ENCODE measurements at regions not wholly inside any gene's neighbourhood (a gene's known extent, or its start where the extent isn't known, plus 50 kb on each side); places are given as distances from the start of the nearest gene placed in this dataset.

- no peaks in the 10 kb centered on the region for H3K27me3 ChIP-seq
- no peak for TF ChIP-seq Cebpa-rat (IDR thresholded peaks at IDR 0.05)
- H3K4me3 ChIP-seq: no peak overlapping the region
- no peaks in the 10 kb centered on the region for H4K20me1 ChIP-seq
- no peak overlapping the region for H3K27ac ChIP-seq
- no peaks in the 10 kb centered on the region for H3K4me1 ChIP-seq
- no peaks in the 10 kb centered on the region for H3K9me3 ChIP-seq
- H3K36me3 ChIP-seq: no peaks in the 10 kb centered on the region
- no peak overlapping the region for H3K4me2 ChIP-seq
- H3K9ac ChIP-seq: no peak overlapping the region
Observed at GRCh38 chr17:71902894-71903506, 217.8 kb upstream of the SOX9 start.

DNA sequence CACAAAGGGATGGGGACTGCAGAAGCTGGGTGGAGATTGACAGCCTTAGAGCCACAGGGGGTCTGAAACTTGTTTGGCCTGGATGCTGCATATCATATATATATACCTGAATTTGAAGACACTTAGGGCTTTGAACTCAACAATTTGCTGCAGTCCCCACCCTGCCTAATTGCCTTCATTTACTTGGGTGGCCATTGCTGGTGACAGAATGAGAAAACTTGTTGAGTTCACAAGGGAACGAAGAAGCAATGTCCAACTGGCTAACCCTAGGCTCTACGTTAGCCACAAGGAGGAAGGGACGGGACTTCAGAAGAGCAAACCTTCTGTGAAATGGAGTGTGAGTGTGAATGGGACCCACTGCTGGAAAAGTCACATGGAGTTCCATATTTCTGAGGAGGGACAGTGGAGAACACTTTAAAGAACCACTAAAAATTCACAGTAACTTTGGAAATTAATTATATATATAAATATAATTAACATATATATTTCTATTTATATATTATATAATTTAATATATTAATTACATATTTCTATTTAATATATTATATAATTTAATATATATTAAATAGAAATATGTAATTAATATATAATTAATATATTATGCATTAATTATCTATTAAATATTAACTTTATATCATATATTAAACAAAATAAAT, 215.3 kb upstream of the SOX9 start:
- Histone ChIP-seq H3K4me2 (no peak overlapping the region), H3K9me3 (no peaks in the 10 kb centered on the region), H3K27me3 (no peaks in the 10 kb centered on the region), H3K27ac (no peak overlapping the region), H3K36me3 (no peaks in the 10 kb centered on the region), H3K4me1 (no peaks in the 10 kb centered on the region), H3K9ac (no peak overlapping the region), H3K4me3 (no peak overlapping the region), H4K20me1 (no peaks in the 10 kb centered on the region)
- no peak for TF ChIP-seq Cebpa-rat (IDR thresholded peaks at IDR 0.05)

DNA sequence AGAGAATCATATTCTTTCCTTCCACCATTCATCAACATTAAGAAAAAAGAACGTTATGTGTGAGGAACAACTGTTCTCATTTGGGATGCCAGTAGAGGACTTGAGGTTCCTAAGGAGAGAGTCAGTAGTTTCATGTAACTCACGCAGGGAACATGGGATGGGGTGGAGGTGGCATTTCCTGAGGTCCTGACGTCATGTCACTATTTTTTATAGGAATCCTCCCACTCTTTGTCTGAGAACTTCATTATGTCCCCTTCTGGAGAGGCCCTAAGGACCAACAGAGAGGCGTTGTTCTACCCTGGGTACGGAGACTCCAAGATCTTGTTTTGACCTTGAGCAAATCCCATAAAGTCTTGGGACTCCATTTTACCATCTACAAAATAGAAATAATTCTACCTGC, 211.7 kb upstream of the SOX9 start:
- Histone ChIP-seq H3K36me3 (no peaks in the 10 kb centered on the region), H3K27me3 (no peaks in the 10 kb centered on the region), H4K20me1 (no peaks in the 10 kb centered on the region), H3K4me3 (no peak overlapping the region), H3K4me1 (no peaks in the 10 kb centered on the region), H3K27ac (no peak overlapping the region), H3K9me3 (no peaks in the 10 kb centered on the region), H3K9ac (no peak overlapping the region), H3K4me2 (no peak overlapping the region)
- no peak for TF ChIP-seq Cebpa-rat (IDR thresholded peaks at IDR 0.05)

- no peaks in the 10 kb centered on the region for H3K9me3 ChIP-seq
- TF ChIP-seq Cebpa-rat (IDR thresholded peaks at IDR 0.05): no peak
- no peak overlapping the region for H3K9ac ChIP-seq
- H3K27me3 ChIP-seq: no peaks in the 10 kb centered on the region
- H3K4me2 ChIP-seq: no peak overlapping the region
- H3K36me3 ChIP-seq: no peaks in the 10 kb centered on the region
- H4K20me1 ChIP-seq: no peaks in the 10 kb centered on the region
- H3K27ac ChIP-seq: no peak overlapping the region
- H3K4me3 ChIP-seq: no peak overlapping the region
- no peaks in the 10 kb centered on the region for H3K4me1 ChIP-seq
Observed at GRCh38 chr17:71910002-71910401, 210.8 kb upstream of the SOX9 start.

DNA sequence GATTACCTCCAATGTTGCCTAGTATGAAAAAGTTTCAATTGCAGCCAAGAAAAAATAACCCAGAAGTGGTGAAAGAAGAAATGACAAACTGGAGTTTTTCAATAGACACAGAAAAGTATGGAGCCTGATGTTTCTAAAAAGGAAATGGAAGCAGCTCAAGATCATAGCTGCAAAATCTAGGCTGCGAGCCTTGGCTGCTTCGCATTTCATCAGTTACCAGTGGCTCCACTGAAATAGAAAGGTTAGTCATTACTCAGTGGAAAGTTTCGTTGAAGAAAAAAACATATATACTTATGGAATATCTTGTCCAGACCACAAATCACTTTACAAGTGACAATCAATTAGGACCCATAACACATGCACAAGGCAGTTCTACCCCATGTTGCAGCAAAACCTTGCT, 206.8 kb upstream of the SOX9 start:
- Histone ChIP-seq H3K9ac (no peak overlapping the region), H3K4me2 (no peak overlapping the region), H3K27me3 (no peaks in the 10 kb centered on the region), H3K27ac (no peak overlapping the region), H3K4me1 (no peaks in the 10 kb centered on the region), H3K36me3 (no peaks in the 10 kb centered on the region), H4K20me1 (no peaks in the 10 kb centered on the region), H3K9me3 (no peaks in the 10 kb centered on the region), H3K4me3 (no peak overlapping the region)
- no peak for TF ChIP-seq Cebpa-rat (IDR thresholded peaks at IDR 0.05)

GRCh38 chr17:71914812-71915211, 206.0 kb upstream of the SOX9 start:
- H3K9ac ChIP-seq: no peak overlapping the region
- no peaks in the 10 kb centered on the region for H3K9me3 ChIP-seq
- H3K4me2 ChIP-seq: no peak overlapping the region
- H4K20me1 ChIP-seq: no peaks in the 10 kb centered on the region
- H3K4me1 ChIP-seq: no peaks in the 10 kb centered on the region
- no peak overlapping the region for H3K4me3 ChIP-seq
- no peaks in the 10 kb centered on the region for H3K27me3 ChIP-seq
- TF ChIP-seq Cebpa-rat (IDR thresholded peaks at IDR 0.05): no peak
- H3K36me3 ChIP-seq: no peaks in the 10 kb centered on the region
- no peak overlapping the region for H3K27ac ChIP-seq

DNA sequence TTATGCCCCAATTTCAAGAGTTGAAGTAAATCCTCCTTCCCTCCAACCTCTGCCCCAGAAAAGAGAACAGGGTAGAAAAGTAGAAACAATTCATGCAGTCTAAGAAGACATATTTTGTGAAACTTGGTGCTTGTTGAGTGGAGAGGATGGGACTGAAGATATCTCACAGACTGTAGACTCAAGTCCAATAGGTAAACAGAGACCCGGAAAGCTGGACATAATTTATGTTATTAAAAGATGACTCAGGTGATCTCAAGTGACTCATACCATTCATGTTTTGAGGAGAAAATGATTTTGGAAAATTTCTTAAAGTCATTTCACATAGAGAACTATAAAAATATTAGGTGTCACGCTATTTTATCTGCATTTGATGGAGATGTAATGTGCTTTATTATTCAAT, 203.1 kb upstream of the SOX9 start:
- H3K4me3 ChIP-seq: no peak overlapping the region
- H3K9ac ChIP-seq: no peak overlapping the region
- H3K27ac ChIP-seq: no peak overlapping the region
- no peaks in the 10 kb centered on the region for H3K4me1 ChIP-seq
- no peaks in the 10 kb centered on the region for H4K20me1 ChIP-seq
- no peaks in the 10 kb centered on the region for H3K36me3 ChIP-seq
- no peaks in the 10 kb centered on the region for H3K9me3 ChIP-seq
- no peak for TF ChIP-seq Cebpa-rat (IDR thresholded peaks at IDR 0.05)
- H3K27me3 ChIP-seq: no peaks in the 10 kb centered on the region
- no peak overlapping the region for H3K4me2 ChIP-seq

DNA sequence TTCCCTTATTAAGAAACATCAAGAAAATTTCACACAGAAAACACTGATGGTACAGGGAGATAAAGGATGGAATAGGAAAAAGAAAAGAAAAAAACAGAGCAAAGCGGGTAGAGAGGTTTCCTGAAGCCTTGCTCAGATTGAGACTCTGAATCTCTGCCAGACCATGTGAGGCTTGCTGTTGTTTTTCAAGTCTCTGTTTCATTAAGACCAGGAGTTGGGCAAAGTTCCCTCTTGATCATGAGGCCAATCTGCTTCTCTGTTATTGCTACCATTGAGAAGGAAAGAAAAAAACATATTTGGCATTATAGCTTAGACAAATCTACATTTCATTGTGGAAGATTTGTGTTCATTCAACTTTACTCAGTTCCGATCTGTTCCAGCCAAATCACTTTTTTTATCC, 201.6 kb upstream of the SOX9 start:
- Histone ChIP-seq H3K4me3 (no peak overlapping the region), H4K20me1 (no peaks in the 10 kb centered on the region), H3K9me3 (no peaks in the 10 kb centered on the region), H3K4me2 (no peak overlapping the region), H3K27ac (no peak overlapping the region), H3K36me3 (no peaks in the 10 kb centered on the region), H3K27me3 (no peaks in the 10 kb centered on the region), H3K9ac (no peak overlapping the region), H3K4me1 (no peaks in the 10 kb centered on the region)
- TF ChIP-seq Cebpa-rat (IDR thresholded peaks at IDR 0.05): no peak

DNA sequence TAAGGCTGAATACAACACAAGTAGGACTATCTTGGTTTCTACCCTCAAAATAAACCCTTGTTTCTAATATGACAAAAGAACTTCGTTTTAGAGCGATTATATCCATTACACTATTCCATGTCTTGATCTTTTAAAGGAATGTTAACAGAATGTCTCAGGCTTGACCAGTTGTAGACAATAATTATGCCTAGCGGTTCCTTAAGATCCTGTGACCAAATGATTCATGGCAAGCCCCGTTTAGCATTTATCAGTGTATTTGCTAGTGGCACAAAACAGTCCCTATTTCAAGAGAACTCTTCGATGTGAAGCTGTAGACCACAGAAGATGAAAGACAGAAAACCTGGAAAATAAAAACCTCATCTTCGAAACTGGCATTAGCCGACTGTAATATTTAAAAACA, 200.9 kb upstream of the SOX9 start:
- no peak overlapping the region for H3K4me2 ChIP-seq
- no peak overlapping the region for H3K27ac ChIP-seq
- H3K9ac ChIP-seq: no peak overlapping the region
- no peaks in the 10 kb centered on the region for H4K20me1 ChIP-seq
- no peaks in the 10 kb centered on the region for H3K9me3 ChIP-seq
- H3K4me3 ChIP-seq: no peak overlapping the region
- no peaks in the 10 kb centered on the region for H3K36me3 ChIP-seq
- no peaks in the 10 kb centered on the region for H3K4me1 ChIP-seq
- TF ChIP-seq Cebpa-rat (IDR thresholded peaks at IDR 0.05): no peak
- no peaks in the 10 kb centered on the region for H3K27me3 ChIP-seq

- TF ChIP-seq Cebpa-rat (IDR thresholded peaks at IDR 0.05): no peak
- H3K4me1 ChIP-seq: no peaks in the 10 kb centered on the region
- no peak overlapping the region for H3K27ac ChIP-seq
- no peak overlapping the region for H3K9ac ChIP-seq
- no peaks in the 10 kb centered on the region for H3K27me3 ChIP-seq
- H4K20me1 ChIP-seq: no peaks in the 10 kb centered on the region
- no peaks in the 10 kb centered on the region for H3K36me3 ChIP-seq
- H3K4me3 ChIP-seq: no peak overlapping the region
- H3K4me2 ChIP-seq: no peak overlapping the region
- no peaks in the 10 kb centered on the region for H3K9me3 ChIP-seq
Observed at GRCh38 chr17:71921796-71922195, 199.0 kb upstream of the SOX9 start.

GRCh38 chr17:71922439-71922838, 198.4 kb upstream of the SOX9 start:
- no peak for TF ChIP-seq Cebpa-rat (IDR thresholded peaks at IDR 0.05)
- no peaks in the 10 kb centered on the region for H4K20me1 ChIP-seq
- H3K27ac ChIP-seq: no peak overlapping the region
- H3K9me3 ChIP-seq: no peaks in the 10 kb centered on the region
- no peak overlapping the region for H3K4me2 ChIP-seq
- no peaks in the 10 kb centered on the region for H3K4me1 ChIP-seq
- H3K27me3 ChIP-seq: no peaks in the 10 kb centered on the region
- no peaks in the 10 kb centered on the region for H3K36me3 ChIP-seq
- no peak overlapping the region for H3K9ac ChIP-seq
- H3K4me3 ChIP-seq: no peak overlapping the region
